Urinary bladder (tissue), 3 donors: ENCODE measurements at regions not wholly inside any gene's neighbourhood (a gene's known extent, or its start where the extent isn't known, plus 50 kb on each side); places are given as distances from the start of the nearest gene placed in this dataset.
"Not testable (repeated sequence)": the region's sequence is repeated elsewhere in the genome, so short reads cannot be mapped to it uniquely, and the experiment has no call there.

Source experiments
- DNase-seq: peaks from one replicate; pipeline ENCODE4 v3.0.0-alpha.2; 2015; ENCODE audit errors: extremely low spot score
- H3K27ac ChIP-seq: one replicate; pipeline ENCODE4 v1.5.1; 2013; ENCODE audit warnings: low read depth, mild to moderate bottlenecking, moderate library complexity
- H3K36me3 ChIP-seq: one replicate; pipeline ENCODE4 v1.6.1; 2013; ENCODE audit warnings: mild to moderate bottlenecking, moderate library complexity; ENCODE audit not compliant: insufficient read depth
- H3K4me1 ChIP-seq: one replicate; pipeline ENCODE4 v1.6.1; 2013; ENCODE audit warnings: mild to moderate bottlenecking, moderate library complexity; ENCODE audit not compliant: insufficient read depth
- H3K4me3 ChIP-seq: one replicate; pipeline ENCODE4 v1.5.1; 2013; ENCODE audit warnings: low read depth, low read length
- WGBS: extraction: QIAGEN DNeasy Blood & Tissue Kit; methylation state at CpG from one replicate; pipeline ENCODE4 v1.1.7; 2013; 5-methylcytosine and 5-hydroxymethylcytosine counted together
- donor health status: healthy with polysubstance abuse.
- donor health status: healthy.

GRCh38 chr2:35204881-35205280 is 1150.7 kb upstream of the CRIM1 start:
- WGBS, result 76% methylated on average over 2 of the region's 2 CpGs
- no peak overlapping the region for H3K27ac ChIP-seq
- H3K4me1 ChIP-seq, result no peaks in the 10 kb centered on the region

GRCh38 chr2:35204323-35204722 is 1151.3 kb upstream of the CRIM1 start:
- no peaks in the 10 kb centered on the region for H3K36me3 ChIP-seq
- no peaks in the 10 kb centered on the region for H3K4me1 ChIP-seq
- H3K4me3 ChIP-seq, result no peak overlapping the region
- WGBS, result 67% methylated on average over 3 of the region's 3 CpGs
- no peak for DNase-seq
- H3K27ac ChIP-seq, result no peak overlapping the region

More at GRCh38 chr2:35204881-35205280, 1150.7 kb upstream of the CRIM1 start:
- no peak overlapping the region for H3K4me3 ChIP-seq
- H3K36me3 ChIP-seq, result no peaks in the 10 kb centered on the region
- DNase-seq, result no peak

- Histone ChIP-seq H3K4me3 (no peak overlapping the region), H3K4me1 (no peaks in the 10 kb centered on the region), H3K36me3 (no peaks in the 10 kb centered on the region), H3K27ac (no peak overlapping the region)
- WGBS, result 83% methylated on average over 4 of the region's 4 CpGs
- DNase-seq, result no peak
These were observed 1156.3 kb upstream of the CRIM1 start for GRCh38 chr2:35199298-35199697.

- no peak for DNase-seq
- WGBS, result 64% methylated on average over 4 of the region's 4 CpGs
- Histone ChIP-seq H3K36me3 (no peaks in the 10 kb centered on the region), H3K4me1 (no peaks in the 10 kb centered on the region), H3K4me3 (no peak overlapping the region), H3K27ac (no peak overlapping the region)
These were observed 1169.6 kb upstream of the CRIM1 start for GRCh38 chr2:35185861-35186412.

GRCh38 chr2:35184471-35184870 is 1171.1 kb upstream of the CRIM1 start:
- 76% methylated on average over 1 of the region's 1 CpG for WGBS
- no peaks in the 10 kb centered on the region for H3K36me3 ChIP-seq
- H3K4me1 ChIP-seq, result no peaks in the 10 kb centered on the region
- H3K4me3 ChIP-seq, result no peak overlapping the region
- no peak for DNase-seq
- H3K27ac ChIP-seq, result no peak overlapping the region

- not testable (repeated sequence) for DNase-seq, H3K4me3 ChIP-seq, H3K36me3 ChIP-seq, H3K27ac ChIP-seq, H3K4me1 ChIP-seq
- WGBS, result 50% methylated on average over 5 of the region's 5 CpGs
These were observed 1178.9 kb upstream of the CRIM1 start for GRCh38 chr2:35176726-35177125.

- H3K4me1 ChIP-seq, result no peaks in the 10 kb centered on the region
- 92% methylated on average over 7 of the region's 7 CpGs for WGBS
- no peak for DNase-seq
- no peak overlapping the region for H3K27ac ChIP-seq
- no peaks in the 10 kb centered on the region for H3K36me3 ChIP-seq
- H3K4me3 ChIP-seq, result no peak overlapping the region
These were observed 1180.7 kb upstream of the CRIM1 start for GRCh38 chr2:35174845-35175244.

GRCh38 chr2:35172687-35173086 is 1182.9 kb upstream of the CRIM1 start:
- 58% methylated on average over 2 of the region's 2 CpGs for WGBS
- H3K4me1 ChIP-seq, result no peaks in the 10 kb centered on the region
- H3K36me3 ChIP-seq, result no peaks in the 10 kb centered on the region
- no peak overlapping the region for H3K27ac ChIP-seq
- no peak overlapping the region for H3K4me3 ChIP-seq
- no peak for DNase-seq

GRCh38 chr2:35168351-35168750 is 1187.2 kb upstream of the CRIM1 start:
- Histone ChIP-seq H3K4me1 (no peaks in the 10 kb centered on the region), H3K27ac (no peak overlapping the region), H3K36me3 (no peaks in the 10 kb centered on the region), H3K4me3 (no peak overlapping the region)
- DNase-seq, result no peak

GRCh38 chr2:35163948-35164347 is 1191.6 kb upstream of the CRIM1 start:
- 90% methylated on average over 2 of the region's 2 CpGs for WGBS
- Histone ChIP-seq H3K4me1 (no peaks in the 10 kb centered on the region), H3K27ac (no peak overlapping the region), H3K4me3 (no peak overlapping the region), H3K36me3 (no peaks in the 10 kb centered on the region)
- no peak for DNase-seq

GRCh38 chr2:35160871-35161270 is 1194.7 kb upstream of the CRIM1 start:
- WGBS, result 60% methylated on average over 4 of the region's 4 CpGs

GRCh38 chr2:35125871-35126270 is 1229.7 kb upstream of the CRIM1 start:
- no peaks in the 10 kb centered on the region for H3K4me1 ChIP-seq
- DNase-seq, result no peak
- H3K27ac ChIP-seq, result no peak overlapping the region
- no peaks in the 10 kb centered on the region for H3K36me3 ChIP-seq
- H3K4me3 ChIP-seq, result no peak overlapping the region
- WGBS, result 84% methylated on average over 1 of the region's 1 CpG

More at GRCh38 chr2:35160871-35161270, 1194.7 kb upstream of the CRIM1 start:
- Histone ChIP-seq H3K36me3 (no peaks in the 10 kb centered on the region), H3K4me3 (no peak overlapping the region), H3K27ac (no peak overlapping the region), H3K4me1 (no peaks in the 10 kb centered on the region)
- DNase-seq, result no peak

- H3K27ac ChIP-seq, result no peak overlapping the region
- H3K4me3 ChIP-seq, result no peak overlapping the region
- H3K4me1 ChIP-seq, result no peaks in the 10 kb centered on the region
- WGBS, result 88% methylated on average over 4 of the region's 4 CpGs
- DNase-seq, result no peak
- no peaks in the 10 kb centered on the region for H3K36me3 ChIP-seq
These were observed 1230.3 kb upstream of the CRIM1 start for GRCh38 chr2:35125278-35125677.

- DNase-seq, result no peak
- no peaks in the 10 kb centered on the region for H3K36me3 ChIP-seq
- no peaks in the 10 kb centered on the region for H3K4me1 ChIP-seq
- no peak overlapping the region for H3K27ac ChIP-seq
- H3K4me3 ChIP-seq, result no peak overlapping the region
These were observed 1239.4 kb upstream of the CRIM1 start for GRCh38 chr2:35116151-35116550.

GRCh38 chr2:35114765-35115164 is 1240.8 kb upstream of the CRIM1 start:
- H3K4me3 ChIP-seq, result no peak overlapping the region
- WGBS, result 73% methylated on average over 2 of the region's 2 CpGs
- no peak for DNase-seq
- H3K4me1 ChIP-seq, result no peaks in the 10 kb centered on the region
- no peak overlapping the region for H3K27ac ChIP-seq
- H3K36me3 ChIP-seq, result no peaks in the 10 kb centered on the region
